HepG2 (cell line): ENCODE measurements at regions not wholly inside any gene's neighbourhood (a gene's known extent, or its start where the extent isn't known, plus 50 kb on each side); places are given as distances from the start of the nearest gene placed in this dataset.
A peak's percentile ranks its signal among the peaks of the same experiment; 100 is the strongest.

ENCODE experiments used
- CBFB ChIP-seq: sonication (generic); formaldehyde crosslinking; IDR thresholded peaks from 2 replicates; pipeline ENCODE4 v1.4.0; 2020; ENCODE audit warnings: missing genetic modification reagents
- CEBPG ChIP-seq: IDR thresholded peaks from 2 replicates; pipeline ENCODE4 v1.6.1; 2016
- FOXA3 ChIP-seq: IDR thresholded peaks from 2 replicates; pipeline ENCODE4 v1.6.1; 2016; ENCODE audit warnings: missing genetic modification reagents, missing compliant biosample characterization
- GPN1 ChIP-seq: sonication (generic); formaldehyde crosslinking; IDR thresholded peaks from 2 replicates; pipeline ENCODE4 v1.5.1; 2020; ENCODE audit warnings: missing genetic modification reagents, borderline replicate concordance
- HNF4G ChIP-seq, 2 experiments: sonication (generic) in 1 of 2; formaldehyde crosslinking in 1 of 2; IDR thresholded peaks; 2 replicates each; pipeline versions ENCODE4 v1.4.0 to v1.6.1; 2011 to 2020; ENCODE audit warnings: borderline replicate concordance in 2 of 2, low read depth in 2 of 2, mild to moderate bottlenecking in 2 of 2, low read length in 1 of 2, missing genetic modification reagents in 1 of 2, moderate library complexity in 1 of 2
- KDM1A ChIP-seq: IDR thresholded peaks from 2 replicates; pipeline ENCODE4 v1.6.1; 2016; ENCODE audit warnings: missing compliant biosample characterization
- KLF6 ChIP-seq: IDR thresholded peaks from 2 replicates; pipeline ENCODE4 v1.8.0; 2016; ENCODE audit warnings: missing biosample characterization, missing genetic modification reagents
- SMC3 ChIP-seq: IDR thresholded peaks from 2 replicates; pipeline ENCODE4 v1.6.1; 2011; ENCODE audit warnings: low read length, improper control_type of control experiment
- TBX3 ChIP-seq: fragments of 450-650 bp; IDR thresholded peaks from 2 replicates; pipeline ENCODE4 v1.6.1; 2017; ENCODE audit warnings: antibody characterized with exemption, mild to moderate bottlenecking, inconsistent platforms, borderline replicate concordance
- TFAP4 ChIP-seq: sonication (generic); IDR thresholded peaks from 2 replicates; pipeline ENCODE4 v1.6.1; 2016; ENCODE audit warnings: low read depth, borderline replicate concordance
- ZFP90 ChIP-seq: sonication (generic); formaldehyde crosslinking; IDR thresholded peaks from 2 replicates; pipeline ENCODE4 v1.8.0; 2022; ENCODE audit warnings: missing genetic modification reagents, mild to moderate bottlenecking, inconsistent platforms, borderline replicate concordance
- ZNF264 ChIP-seq: sonication (generic); formaldehyde crosslinking; IDR thresholded peaks from 2 replicates; pipeline ENCODE4 v1.4.0; 2020; ENCODE audit warnings: missing genetic modification reagents
- TF ChIP-seq, protein P1 (sequence below): sonication (generic); formaldehyde crosslinking; IDR thresholded peaks from 2 replicates; pipeline ENCODE4 v1.4.0; 2020; ENCODE audit warnings: missing genetic modification reagents
- TF ChIP-seq, protein P2 (sequence below): sonication (generic); formaldehyde crosslinking; IDR thresholded peaks from 2 replicates; pipeline ENCODE4 v1.9.0; 2021; ENCODE audit warnings: missing genetic modification reagents, borderline replicate concordance
- TF ChIP-seq, protein P3 (sequence below): IDR thresholded peaks from 2 replicates; pipeline ENCODE4 v1.4.0; 2020; ENCODE audit warnings: mild to moderate bottlenecking, missing genetic modification reagents
- TF ChIP-seq, protein P4 (sequence below): sonication (generic); formaldehyde crosslinking; IDR thresholded peaks from 2 replicates; pipeline ENCODE4 v1.5.1; 2020; ENCODE audit warnings: mild to moderate bottlenecking, missing genetic modification reagents

DNA sequence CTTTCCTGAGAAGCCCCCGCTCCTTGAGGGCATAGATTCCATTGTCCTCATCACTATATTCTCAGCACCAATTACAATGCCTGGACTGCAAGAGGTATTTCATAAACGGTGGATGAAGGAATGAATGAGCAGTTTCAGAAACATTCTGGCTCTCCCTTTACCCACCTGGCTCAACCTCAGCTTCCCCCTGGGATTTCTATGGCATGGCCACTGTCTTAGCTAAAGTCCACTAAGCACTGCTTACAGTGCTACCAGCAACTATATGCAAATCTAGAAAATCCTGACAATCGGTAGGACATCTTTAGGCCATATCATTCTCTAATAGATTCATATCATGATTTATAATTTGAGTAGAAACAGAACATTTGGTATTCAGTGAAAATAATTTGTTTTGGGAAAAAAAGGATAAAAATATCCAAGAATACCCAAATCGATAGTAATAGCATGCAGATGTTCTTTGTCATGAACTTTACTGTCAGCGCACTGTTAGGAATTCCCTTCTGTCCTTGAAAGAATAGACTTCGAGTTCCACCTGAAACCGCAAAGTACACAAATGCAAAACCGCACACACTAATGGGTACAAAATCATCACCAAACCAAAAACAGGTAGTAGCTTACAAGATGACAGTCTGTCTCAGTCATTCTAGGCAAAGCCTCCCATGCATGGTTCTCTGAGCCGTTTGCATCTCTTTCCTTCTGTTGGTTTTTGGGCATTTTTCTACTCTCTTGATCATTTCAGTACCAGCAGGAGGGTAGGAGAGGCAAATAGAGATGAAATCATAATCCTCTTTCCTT, 303.6 kb upstream of the ID2 start (continued):
- TF ChIP-seq, protein P1, sequence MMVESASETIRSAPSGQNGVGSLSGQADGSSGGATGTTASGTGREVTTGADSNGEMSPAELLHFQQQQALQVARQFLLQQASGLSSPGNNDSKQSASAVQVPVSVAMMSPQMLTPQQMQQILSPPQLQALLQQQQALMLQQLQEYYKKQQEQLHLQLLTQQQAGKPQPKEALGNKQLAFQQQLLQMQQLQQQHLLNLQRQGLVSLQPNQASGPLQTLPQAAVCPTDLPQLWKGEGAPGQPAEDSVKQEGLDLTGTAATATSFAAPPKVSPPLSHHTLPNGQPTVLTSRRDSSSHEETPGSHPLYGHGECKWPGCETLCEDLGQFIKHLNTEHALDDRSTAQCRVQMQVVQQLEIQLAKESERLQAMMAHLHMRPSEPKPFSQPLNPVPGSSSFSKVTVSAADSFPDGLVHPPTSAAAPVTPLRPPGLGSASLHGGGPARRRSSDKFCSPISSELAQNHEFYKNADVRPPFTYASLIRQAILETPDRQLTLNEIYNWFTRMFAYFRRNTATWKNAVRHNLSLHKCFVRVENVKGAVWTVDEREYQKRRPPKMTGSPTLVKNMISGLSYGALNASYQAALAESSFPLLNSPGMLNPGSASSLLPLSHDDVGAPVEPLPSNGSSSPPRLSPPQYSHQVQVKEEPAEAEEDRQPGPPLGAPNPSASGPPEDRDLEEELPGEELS (CRISPR knock-in tag), result peak; percentile 77
- TF ChIP-seq SMC3, result 0 out of 2 replicates have a peak, but pooled peaks have one; percentile 24
- TF ChIP-seq CEBPG (CRISPR knock-in tag), result peak; percentile 76
- peak; percentile 100 for TF ChIP-seq CBFB (CRISPR knock-in tag)
- peak; percentile 71; the same call in 1 of the 2 replicates for TF ChIP-seq HNF4G (IDR thresholded peaks at IDR 0.05; ENCODE audit: borderline replicate concordance, low read depth, low read length)
- TF ChIP-seq HNF4G (CRISPR knock-in tag; IDR thresholded peaks at IDR 0.05; ENCODE audit: borderline replicate concordance, low read depth), result 0 out of 2 replicates have a peak, but pooled peaks have one; percentile 19
- TF ChIP-seq, protein P2, sequence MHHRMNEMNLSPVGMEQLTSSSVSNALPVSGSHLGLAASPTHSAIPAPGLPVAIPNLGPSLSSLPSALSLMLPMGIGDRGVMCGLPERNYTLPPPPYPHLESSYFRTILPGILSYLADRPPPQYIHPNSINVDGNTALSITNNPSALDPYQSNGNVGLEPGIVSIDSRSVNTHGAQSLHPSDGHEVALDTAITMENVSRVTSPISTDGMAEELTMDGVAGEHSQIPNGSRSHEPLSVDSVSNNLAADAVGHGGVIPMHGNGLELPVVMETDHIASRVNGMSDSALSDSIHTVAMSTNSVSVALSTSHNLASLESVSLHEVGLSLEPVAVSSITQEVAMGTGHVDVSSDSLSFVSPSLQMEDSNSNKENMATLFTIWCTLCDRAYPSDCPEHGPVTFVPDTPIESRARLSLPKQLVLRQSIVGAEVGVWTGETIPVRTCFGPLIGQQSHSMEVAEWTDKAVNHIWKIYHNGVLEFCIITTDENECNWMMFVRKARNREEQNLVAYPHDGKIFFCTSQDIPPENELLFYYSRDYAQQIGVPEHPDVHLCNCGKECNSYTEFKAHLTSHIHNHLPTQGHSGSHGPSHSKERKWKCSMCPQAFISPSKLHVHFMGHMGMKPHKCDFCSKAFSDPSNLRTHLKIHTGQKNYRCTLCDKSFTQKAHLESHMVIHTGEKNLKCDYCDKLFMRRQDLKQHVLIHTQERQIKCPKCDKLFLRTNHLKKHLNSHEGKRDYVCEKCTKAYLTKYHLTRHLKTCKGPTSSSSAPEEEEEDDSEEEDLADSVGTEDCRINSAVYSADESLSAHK (CRISPR knock-in tag), result no peak
- TF ChIP-seq, protein P3, sequence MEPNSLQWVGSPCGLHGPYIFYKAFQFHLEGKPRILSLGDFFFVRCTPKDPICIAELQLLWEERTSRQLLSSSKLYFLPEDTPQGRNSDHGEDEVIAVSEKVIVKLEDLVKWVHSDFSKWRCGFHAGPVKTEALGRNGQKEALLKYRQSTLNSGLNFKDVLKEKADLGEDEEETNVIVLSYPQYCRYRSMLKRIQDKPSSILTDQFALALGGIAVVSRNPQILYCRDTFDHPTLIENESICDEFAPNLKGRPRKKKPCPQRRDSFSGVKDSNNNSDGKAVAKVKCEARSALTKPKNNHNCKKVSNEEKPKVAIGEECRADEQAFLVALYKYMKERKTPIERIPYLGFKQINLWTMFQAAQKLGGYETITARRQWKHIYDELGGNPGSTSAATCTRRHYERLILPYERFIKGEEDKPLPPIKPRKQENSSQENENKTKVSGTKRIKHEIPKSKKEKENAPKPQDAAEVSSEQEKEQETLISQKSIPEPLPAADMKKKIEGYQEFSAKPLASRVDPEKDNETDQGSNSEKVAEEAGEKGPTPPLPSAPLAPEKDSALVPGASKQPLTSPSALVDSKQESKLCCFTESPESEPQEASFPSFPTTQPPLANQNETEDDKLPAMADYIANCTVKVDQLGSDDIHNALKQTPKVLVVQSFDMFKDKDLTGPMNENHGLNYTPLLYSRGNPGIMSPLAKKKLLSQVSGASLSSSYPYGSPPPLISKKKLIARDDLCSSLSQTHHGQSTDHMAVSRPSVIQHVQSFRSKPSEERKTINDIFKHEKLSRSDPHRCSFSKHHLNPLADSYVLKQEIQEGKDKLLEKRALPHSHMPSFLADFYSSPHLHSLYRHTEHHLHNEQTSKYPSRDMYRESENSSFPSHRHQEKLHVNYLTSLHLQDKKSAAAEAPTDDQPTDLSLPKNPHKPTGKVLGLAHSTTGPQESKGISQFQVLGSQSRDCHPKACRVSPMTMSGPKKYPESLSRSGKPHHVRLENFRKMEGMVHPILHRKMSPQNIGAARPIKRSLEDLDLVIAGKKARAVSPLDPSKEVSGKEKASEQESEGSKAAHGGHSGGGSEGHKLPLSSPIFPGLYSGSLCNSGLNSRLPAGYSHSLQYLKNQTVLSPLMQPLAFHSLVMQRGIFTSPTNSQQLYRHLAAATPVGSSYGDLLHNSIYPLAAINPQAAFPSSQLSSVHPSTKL (CRISPR knock-in tag), result peak; percentile 94
- TF ChIP-seq ZFP90 (CRISPR knock-in tag), result no peak
- TF ChIP-seq KLF6, result no peak
- no peak for TF ChIP-seq GPN1 (CRISPR knock-in tag)
- peak; percentile 50; the same call in 1 of the 2 replicates for TF ChIP-seq TFAP4
- peak; percentile 35; the same call in 1 of the 2 replicates for TF ChIP-seq TBX3
- TF ChIP-seq, protein P4, sequence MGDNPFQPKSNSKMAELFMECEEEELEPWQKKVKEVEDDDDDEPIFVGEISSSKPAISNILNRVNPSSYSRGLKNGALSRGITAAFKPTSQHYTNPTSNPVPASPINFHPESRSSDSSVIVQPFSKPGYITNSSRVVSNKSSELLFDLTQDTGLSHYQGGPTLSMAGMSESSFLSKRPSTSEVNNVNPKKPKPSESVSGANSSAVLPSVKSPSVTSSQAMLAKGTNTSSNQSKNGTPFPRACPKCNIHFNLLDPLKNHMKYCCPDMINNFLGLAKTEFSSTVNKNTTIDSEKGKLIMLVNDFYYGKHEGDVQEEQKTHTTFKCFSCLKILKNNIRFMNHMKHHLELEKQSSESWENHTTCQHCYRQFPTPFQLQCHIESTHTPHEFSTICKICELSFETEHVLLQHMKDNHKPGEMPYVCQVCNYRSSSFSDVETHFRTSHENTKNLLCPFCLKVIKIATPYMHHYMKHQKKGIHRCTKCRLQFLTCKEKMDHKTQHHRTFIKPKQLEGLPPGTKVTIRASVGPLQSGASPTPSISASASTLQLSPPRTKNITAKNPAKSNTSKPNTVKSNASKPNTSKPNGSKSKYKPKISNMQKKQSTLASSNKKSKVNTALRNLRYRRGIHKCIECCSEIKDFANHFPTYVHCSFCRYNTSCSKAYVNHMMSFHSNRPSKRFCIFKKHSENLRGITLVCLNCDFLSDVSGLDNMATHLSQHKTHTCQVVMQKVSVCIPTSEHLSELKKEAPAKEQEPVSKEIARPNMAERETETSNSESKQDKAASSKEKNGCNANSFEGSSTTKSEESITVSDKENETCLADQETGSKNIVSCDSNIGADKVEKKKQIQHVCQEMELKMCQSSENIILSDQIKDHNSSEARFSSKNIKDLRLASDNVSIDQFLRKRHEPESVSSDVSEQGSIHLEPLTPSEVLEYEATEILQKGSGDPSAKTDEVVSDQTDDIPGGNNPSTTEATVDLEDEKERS (CRISPR knock-in tag), result 0 out of 2 replicates have a peak, but pooled peaks have one; percentile 55
- TF ChIP-seq KDM1A (CRISPR knock-in tag), result no peak
- TF ChIP-seq FOXA3 (CRISPR knock-in tag), result peak; percentile 81
- TF ChIP-seq ZNF264 (CRISPR knock-in tag), result 0 out of 2 replicates have a peak, but pooled peaks have one; percentile 23
